ENCODE measurements at regions not wholly inside any gene's neighbourhood (a gene's known extent, or its start where the extent isn't known, plus 50 kb on each side); places are given as distances from the start of the nearest gene placed in this dataset.

- intact Hi-C loops (cut with DNase I): no loop called here
- no peak overlapping the region for H3K27ac ChIP-seq
- TF ChIP-seq POLR2A (IDR thresholded peaks at IDR 0.05) (no peak), POLR2AphosphoS5 (IDR thresholded peaks at IDR 0.05) (no peak), CTCF (IDR thresholded peaks at IDR 0.05) (no peak)
- H3K4me1 ChIP-seq (replicated peaks): no peaks in the 10 kb centered on the region
- H3K27me3 ChIP-seq (replicated peaks; ENCODE audit: insufficient read depth): no peaks in the 10 kb centered on the region
- H3K4me3 ChIP-seq: no peak overlapping the region
- no peaks in the 10 kb centered on the region for H3K36me3 ChIP-seq
- no peaks in the 10 kb centered on the region for H3K9me3 ChIP-seq
- no peak for DNase-seq (ENCODE audit: low spot score)
Measured at GRCh38 chr9:106468431-106468830, 394.5 kb upstream of the ZNF462 start.

DNA sequence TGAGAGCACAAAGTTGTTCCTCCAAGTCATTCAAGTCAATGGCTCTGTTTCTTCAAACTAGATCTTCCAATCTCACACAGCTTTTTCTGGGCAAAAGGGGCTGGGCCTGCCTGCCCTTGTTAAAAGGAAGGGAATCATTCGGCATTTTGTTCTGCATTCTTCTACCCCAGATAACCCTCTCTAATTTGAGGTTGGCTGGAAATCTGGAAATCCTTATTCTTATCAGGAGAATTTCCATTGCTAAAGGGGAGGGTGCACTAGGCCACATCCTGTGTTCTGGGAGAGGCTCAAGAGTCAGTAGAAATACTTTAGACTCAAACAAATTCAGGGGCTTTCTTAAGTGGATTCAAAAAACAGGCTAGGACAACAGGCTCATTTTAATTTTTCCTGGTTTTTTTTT lies 384.7 kb upstream of the ZNF462 start:
- H3K36me3 ChIP-seq: no peaks in the 10 kb centered on the region
- TF ChIP-seq CTCF (IDR thresholded peaks at IDR 0.05): no peak
- no peak for TF ChIP-seq POLR2A (IDR thresholded peaks at IDR 0.05)
- no peaks in the 10 kb centered on the region for H3K27me3 ChIP-seq (replicated peaks; ENCODE audit: insufficient read depth)
- no peak overlapping the region for H3K27ac ChIP-seq
- no peaks in the 10 kb centered on the region for H3K4me1 ChIP-seq (replicated peaks)
- 59% methylated on average over 1 of the region's 1 CpG for WGBS
- DNase-seq (ENCODE audit: low spot score): no peak
- H3K9me3 ChIP-seq: no peaks in the 10 kb centered on the region
- no peak overlapping the region for H3K4me3 ChIP-seq
- intact Hi-C loops (cut with DNase I): no loop called here

DNA sequence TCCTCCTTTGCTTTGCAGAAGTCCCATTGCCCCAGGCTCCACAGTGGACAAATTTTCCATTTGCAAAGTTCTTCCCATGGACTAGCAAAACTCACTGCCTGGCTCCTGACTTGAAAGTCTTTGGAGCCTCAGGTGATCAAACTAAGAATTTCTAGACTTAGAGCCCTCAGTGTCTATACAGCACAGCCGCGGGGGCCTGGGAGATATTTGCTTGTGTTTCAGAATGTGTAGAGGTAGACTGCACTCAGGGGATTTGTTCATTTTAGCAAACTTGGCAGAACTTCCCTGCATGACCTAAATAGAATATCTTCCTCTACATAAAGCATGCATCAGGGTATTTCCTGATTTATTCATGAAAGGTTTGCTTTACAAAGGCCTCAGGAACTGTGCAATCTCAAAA lies 384.2 kb upstream of the ZNF462 start:
- TF ChIP-seq CTCF (IDR thresholded peaks at IDR 0.05) (no peak), POLR2A (IDR thresholded peaks at IDR 0.05) (no peak), POLR2AphosphoS5 (IDR thresholded peaks at IDR 0.05) (no peak)
- no peaks in the 10 kb centered on the region for H3K27me3 ChIP-seq (replicated peaks; ENCODE audit: insufficient read depth)
- H3K9me3 ChIP-seq: no peaks in the 10 kb centered on the region
- DNase-seq (ENCODE audit: low spot score): no peak
- no peaks in the 10 kb centered on the region for H3K4me1 ChIP-seq (replicated peaks)
- H3K27ac ChIP-seq: no peak overlapping the region
- intact Hi-C loops (cut with DNase I): no loop called here
- H3K36me3 ChIP-seq: no peaks in the 10 kb centered on the region
- no peak overlapping the region for H3K4me3 ChIP-seq
- 80% methylated on average over 2 of the region's 2 CpGs for WGBS

DNA sequence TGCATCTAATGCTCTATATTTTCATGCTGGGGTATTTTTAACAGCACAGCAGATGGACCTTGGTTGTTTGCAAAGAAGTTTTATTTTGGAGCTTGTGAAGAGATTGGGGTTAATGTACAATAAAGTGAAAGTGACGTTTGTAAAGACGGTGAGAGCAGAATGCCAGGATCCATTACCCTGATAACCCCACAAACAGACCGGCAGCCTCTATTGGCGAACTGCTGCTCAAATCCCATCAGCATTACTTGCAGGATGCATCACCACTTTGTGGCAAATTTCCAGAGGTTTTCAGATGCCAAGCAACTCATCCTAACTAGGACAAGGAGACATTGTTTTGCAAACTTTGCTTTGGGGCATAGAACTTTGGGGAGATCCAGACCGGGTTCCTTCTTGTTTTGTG lies 383.3 kb upstream of the ZNF462 start:
- H3K9me3 ChIP-seq: no peaks in the 10 kb centered on the region
- no peaks in the 10 kb centered on the region for H3K36me3 ChIP-seq
- H3K27me3 ChIP-seq (replicated peaks; ENCODE audit: insufficient read depth): no peaks in the 10 kb centered on the region
- TF ChIP-seq CTCF (IDR thresholded peaks at IDR 0.05) (no peak), POLR2A (IDR thresholded peaks at IDR 0.05) (no peak)
- intact Hi-C loops (cut with DNase I): no loop called here
- WGBS: 38% methylated on average over 5 of the region's 5 CpGs
- H3K27ac ChIP-seq: no peak overlapping the region
- no peak overlapping the region for H3K4me3 ChIP-seq
- no peak for DNase-seq (ENCODE audit: low spot score)
- no peaks in the 10 kb centered on the region for H3K4me1 ChIP-seq (replicated peaks)

DNA sequence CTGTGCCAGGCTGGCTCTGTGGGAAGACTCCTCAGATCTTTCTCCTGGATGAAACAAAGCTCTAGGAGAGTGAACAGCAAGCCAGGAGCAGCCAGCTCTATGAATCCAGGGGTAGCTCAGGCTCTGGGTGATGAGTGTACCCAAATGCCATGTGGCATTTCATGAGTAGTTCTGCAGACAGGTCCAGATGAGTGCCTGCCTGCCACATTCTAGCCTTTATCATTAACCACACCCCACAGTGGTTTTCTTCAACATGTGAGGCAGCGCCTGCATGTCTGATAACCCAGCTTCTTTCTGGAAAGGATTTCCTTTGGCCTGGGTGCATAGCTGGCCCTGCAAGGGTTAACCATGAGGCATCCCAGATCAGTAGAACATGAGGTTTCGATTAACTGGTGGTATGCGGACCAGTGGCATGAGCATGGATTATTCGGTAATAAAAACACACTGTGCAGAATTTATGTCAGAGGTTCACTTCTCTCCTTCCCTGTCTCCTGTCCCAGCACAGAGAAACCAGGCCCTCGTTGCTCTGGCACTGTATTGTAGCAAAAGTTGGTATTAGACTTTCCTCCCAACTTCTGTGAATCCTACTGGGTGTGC lies 381.9 kb upstream of the ZNF462 start:
- H3K27me3 ChIP-seq (replicated peaks; ENCODE audit: insufficient read depth): no peaks in the 10 kb centered on the region
- no peaks in the 10 kb centered on the region for H3K9me3 ChIP-seq
- H3K36me3 ChIP-seq: no peaks in the 10 kb centered on the region
- H3K27ac ChIP-seq: no peak overlapping the region
- intact Hi-C loops (cut with DNase I): no loop called here
- H3K4me3 ChIP-seq: no peak overlapping the region
- H3K4me1 ChIP-seq (replicated peaks): no peaks in the 10 kb centered on the region
- TF ChIP-seq POLR2AphosphoS5 (IDR thresholded peaks at IDR 0.05) (no peak), CTCF (IDR thresholded peaks at IDR 0.05) (no peak), POLR2A (IDR thresholded peaks at IDR 0.05) (no peak)
- no peak for DNase-seq (ENCODE audit: low spot score)
- 69% methylated on average over 5 of the region's 5 CpGs for whole genome bisulfite sequencing
